WERI-Rb-1 (cell line): ENCODE measurements at regions not wholly inside any gene's neighbourhood (a gene's known extent, or its start where the extent isn't known, plus 50 kb on each side); places are given as distances from the start of the nearest gene placed in this dataset.
"Not testable (repeated sequence)": the region's sequence is repeated elsewhere in the genome, so short reads cannot be mapped to it uniquely, and the experiment has no call there.

Source experiments
- DNase-seq: peaks from one replicate; pipeline ENCODE4 v3.0.0-alpha.2; 2020
- H3K27ac ChIP-seq: fragments of 250-450 bp; sonication (Bioruptor Pico); 2 replicates; pipeline ENCODE4 v1.5.1; 2020; ENCODE audit warnings: mild to moderate bottlenecking, moderate library complexity
- H3K27me3 ChIP-seq: fragments of 250-450 bp; sonication (Bioruptor Pico); 2 replicates; pipeline ENCODE4 v1.5.1; 2021; ENCODE audit warnings: mild to moderate bottlenecking, low read depth, moderate library complexity; ENCODE audit not compliant: insufficient read depth, severe bottlenecking
- H3K36me3 ChIP-seq: fragments of 250-450 bp; sonication (Bioruptor Pico); 2 replicates; pipeline ENCODE4 v1.5.1; 2020; ENCODE audit warnings: mild to moderate bottlenecking, moderate library complexity
- H3K4me3 ChIP-seq: 2 replicates; pipeline ENCODE4 v1.5.1; 2011; ENCODE audit warnings: low read depth, mild to moderate bottlenecking, control low read depth, low read length
- H3K9me3 ChIP-seq: fragments of 250-450 bp; sonication (Bioruptor Pico); 2 replicates; pipeline ENCODE4 v1.5.1; 2021; ENCODE audit warnings: mild to moderate bottlenecking, moderate library complexity; ENCODE audit not compliant: severe bottlenecking
- CTCF ChIP-seq: IDR thresholded peaks from 2 replicates; pipeline ENCODE4 v1.5.1; 2011; ENCODE audit warnings: low read depth, mild to moderate bottlenecking, control low read depth, inconsistent platforms, low read length

GRCh38 chr7:88586890-88587289, 172.6 kb upstream of the ZNF804B start:
- Histone ChIP-seq H3K4me3 (no peak overlapping the region), H3K9me3 (no peaks in the 10 kb centered on the region), H3K27ac (no peak overlapping the region), H3K27me3 (no peaks in the 10 kb centered on the region), H3K36me3 (no peaks in the 10 kb centered on the region)
- no peak for DNase-seq
- TF ChIP-seq CTCF, result no peak

- H3K27me3 ChIP-seq, result no peaks in the 10 kb centered on the region
- no peaks in the 10 kb centered on the region for H3K36me3 ChIP-seq
- H3K27ac ChIP-seq, result no peak overlapping the region
- H3K9me3 ChIP-seq, result no peaks in the 10 kb centered on the region
- no peak for TF ChIP-seq CTCF
- DNase-seq, result no peak
- H3K4me3 ChIP-seq, result no peak overlapping the region
Measured at GRCh38 chr7:88586219-88586618, 173.3 kb upstream of the ZNF804B start.

GRCh38 chr7:88576720-88577119, 182.8 kb upstream of the ZNF804B start:
- Histone ChIP-seq H3K27ac (no peak overlapping the region), H3K36me3 (no peaks in the 10 kb centered on the region), H3K9me3 (no peaks in the 10 kb centered on the region), H3K27me3 (no peaks in the 10 kb centered on the region), H3K4me3 (no peak overlapping the region)
- no peak for DNase-seq
- no peak for TF ChIP-seq CTCF

GRCh38 chr7:88566162-88566729, 193.3 kb upstream of the ZNF804B start:
- Histone ChIP-seq H3K9me3 (no peaks in the 10 kb centered on the region), H3K4me3 (no peak overlapping the region), H3K36me3 (no peaks in the 10 kb centered on the region), H3K27me3 (no peaks in the 10 kb centered on the region), H3K27ac (no peak overlapping the region)
- TF ChIP-seq CTCF, result no peak
- DNase-seq, result no peak

GRCh38 chr7:88565401-88565800, 194.1 kb upstream of the ZNF804B start:
- Histone ChIP-seq H3K4me3 (no peak overlapping the region), H3K36me3 (no peaks in the 10 kb centered on the region), H3K27ac (no peak overlapping the region), H3K9me3 (no peaks in the 10 kb centered on the region), H3K27me3 (no peaks in the 10 kb centered on the region)
- DNase-seq, result no peak
- no peak for TF ChIP-seq CTCF

- not testable (repeated sequence) for H3K27ac ChIP-seq, H3K27me3 ChIP-seq, DNase-seq, H3K36me3 ChIP-seq, H3K4me3 ChIP-seq, H3K9me3 ChIP-seq
Measured at GRCh38 chr7:88556441-88556840, 203.1 kb upstream of the ZNF804B start.

GRCh38 chr7:88554847-88555246, 204.7 kb upstream of the ZNF804B start:
- H3K27ac ChIP-seq, H3K36me3 ChIP-seq, H3K4me3 ChIP-seq, H3K9me3 ChIP-seq, H3K27me3 ChIP-seq, DNase-seq: not testable (repeated sequence)
